Testis (tissue), 2 donors: ENCODE measurements at regions not wholly inside any gene's neighbourhood (a gene's known extent, or its start where the extent isn't known, plus 50 kb on each side); places are given as distances from the start of the nearest gene placed in this dataset.
"Not testable (repeated sequence)": the region's sequence is repeated elsewhere in the genome, so short reads cannot be mapped to it uniquely, and the experiment has no call there.

ENCODE experiments used
- DNase-seq: peaks from one replicate; pipeline ENCODE4 v3.0.0-alpha.2; 2019
- H3K27ac ChIP-seq, 2 donors: fragments of 200-600 bp; sonication (generic); one replicate each; pipeline ENCODE4 v1.5.1; 2019
- H3K27me3 ChIP-seq: fragments of 200-600 bp; sonication (generic); one replicate; pipeline ENCODE4 v1.5.1; 2019
- H3K36me3 ChIP-seq: fragments of 200-600 bp; sonication (generic); one replicate; pipeline ENCODE4 v1.5.1; 2017; ENCODE audit warnings: low read depth; ENCODE audit errors: missing control alignments
- H3K4me1 ChIP-seq: fragments of 200-600 bp; sonication (generic); one replicate; pipeline ENCODE4 v1.5.1; 2019
- H3K4me3 ChIP-seq, 2 donors: fragments of 200-600 bp; sonication (generic); one replicate each; pipeline ENCODE4 v1.5.1; 2017 to 2019
- H3K9me3 ChIP-seq: fragments of 200-600 bp; sonication (generic); one replicate; pipeline ENCODE4 v1.5.1; 2017
- CTCF ChIP-seq, 3 experiments: fragments of 450-650 bp in 2 of 3; fragments of 200-600 bp in 1 of 3; sonication (generic) in 1 of 3; IDR thresholded peaks; one replicate each; pipeline ENCODE4 v1.5.1; 2016 to 2019; ENCODE audit warnings: antibody characterized with exemption in 3 of 3, mild to moderate bottlenecking in 2 of 3, moderate library complexity in 1 of 3
- POLR2A ChIP-seq: fragments of 450-650 bp; IDR thresholded peaks from one replicate; pipeline ENCODE4 v1.6.1; 2017; ENCODE audit warnings: antibody characterized with exemption, mild to moderate bottlenecking, moderate library complexity
- WGBS, 2 donors: methylation state at CpG; one replicate each; pipeline ENCODE4 v1.1.5; 2018; 5-methylcytosine and 5-hydroxymethylcytosine counted together
- intact Hi-C: fragments of 100-400 bp; cut with DNase I; formaldehyde crosslinking; loops from one replicate; pipeline ENCODE4 v1.15.1; 2023; ENCODE audit warnings: low total_unique reads

- Histone ChIP-seq H3K36me3 (no peaks in the 10 kb centered on the region), H3K27me3 (no peaks in the 10 kb centered on the region), H3K9me3 (no peaks in the 10 kb centered on the region), H3K27ac (no peak overlapping the region), H3K4me3 (no peak overlapping the region), H3K4me1 (no peaks in the 10 kb centered on the region)
- intact Hi-C loops: no loop called here
- DNase-seq: no peak
- whole genome bisulfite sequencing, 2 donors: 88% methylated on average over 2 of the region's 2 CpGs
- TF ChIP-seq POLR2A: no peak
- no peak for TF ChIP-seq CTCF (IDR thresholded peaks at IDR 0.05)
Observed at GRCh38 chr3:162398554-162398953, 901.9 kb downstream of the OTOL1 start.

- Histone ChIP-seq H3K27me3 (no peaks in the 10 kb centered on the region), H3K27ac (no peak overlapping the region), H3K4me1 (no peaks in the 10 kb centered on the region), H3K4me3 (no peak overlapping the region), H3K9me3 (no peaks in the 10 kb centered on the region), H3K36me3 (no peaks in the 10 kb centered on the region)
- intact Hi-C loops: no loop called here
- no peak for DNase-seq
- TF ChIP-seq POLR2A (no peak), CTCF (IDR thresholded peaks at IDR 0.05) (no peak)
- WGBS, 2 donors: 29 to 41% methylated on average over 3 of the region's 3 CpGs
Observed at GRCh38 chr3:162400697-162401096, 904.1 kb downstream of the OTOL1 start.

- H3K27ac ChIP-seq, H3K9me3 ChIP-seq, H3K36me3 ChIP-seq, H3K4me1 ChIP-seq, H3K27me3 ChIP-seq, intact Hi-C loops, H3K4me3 ChIP-seq, DNase-seq: not testable (repeated sequence)
- WGBS, 2 donors: 76 to 87% methylated on average over 8 to 22 of the region's 23 CpGs
Observed at GRCh38 chr3:162411556-162411955, 914.9 kb downstream of the OTOL1 start.

GRCh38 chr3:162421721-162422120 is 925.1 kb downstream of the OTOL1 start:
- Histone ChIP-seq H3K27ac (no peak overlapping the region), H3K4me1 (no peaks in the 10 kb centered on the region), H3K36me3 (no peaks in the 10 kb centered on the region), H3K27me3 (no peaks in the 10 kb centered on the region), H3K4me3 (no peak overlapping the region), H3K9me3 (no peaks in the 10 kb centered on the region)
- no peak for DNase-seq
- TF ChIP-seq CTCF (IDR thresholded peaks at IDR 0.05) (no peak), POLR2A (no peak)
- intact Hi-C loops: no loop called here

GRCh38 chr3:162428192-162428591 is 931.6 kb downstream of the OTOL1 start:
- no peaks in the 10 kb centered on the region for H3K4me1 ChIP-seq
- DNase-seq: no peak
- H3K36me3 ChIP-seq: no peaks in the 10 kb centered on the region
- H3K27ac ChIP-seq: no peak overlapping the region
- H3K4me3 ChIP-seq: no peak overlapping the region
- no peaks in the 10 kb centered on the region for H3K27me3 ChIP-seq
- intact Hi-C loops: no loop called here
- TF ChIP-seq CTCF (IDR thresholded peaks at IDR 0.05): no peak
- 48 to 50% methylated on average over 2 of the region's 2 CpGs for WGBS, 2 donors
- no peaks in the 10 kb centered on the region for H3K9me3 ChIP-seq
